GM23248 (cell line): ENCODE measurements at regions not wholly inside any gene's neighbourhood (a gene's known extent, or its start where the extent isn't known, plus 50 kb on each side); places are given as distances from the start of the nearest gene placed in this dataset.

Experiments
- EZH2 ChIP-seq: fragments of 200-600 bp; sonication (generic); IDR thresholded peaks from 2 replicates; pipeline ENCODE4 v1.6.1; 2018; ENCODE audit warnings: antibody characterized with exemption, mild to moderate bottlenecking; ENCODE audit not compliant: insufficient read depth, poor library complexity, severe bottlenecking
- EZH2phosphoT487 ChIP-seq: fragments of 200-600 bp; sonication (generic); IDR thresholded peaks from 2 replicates; pipeline ENCODE4 v1.6.1; 2018; ENCODE audit warnings: antibody characterized with exemption, moderate library complexity, mild to moderate bottlenecking, low read depth; ENCODE audit not compliant: insufficient read depth

- TF ChIP-seq EZH2phosphoT487, result no peak
- TF ChIP-seq EZH2, result no peak
Measured at GRCh38 chrX:20438871-20439526, 172.3 kb upstream of the RPS6KA3 start.
